OCI-LY1 (cell line): ENCODE measurements at regions not wholly inside any gene's neighbourhood (a gene's known extent, or its start where the extent isn't known, plus 50 kb on each side); places are given as distances from the start of the nearest gene placed in this dataset.

ENCODE experiments used
- H2AFZ ChIP-seq: fragments of 200-600 bp; sonication (generic), shearing (Covaris generic); 2 replicates; pipeline ENCODE4 v1.6.0; 2014; ENCODE audit warnings: antibody characterized with exemption, mild to moderate bottlenecking, low read length
- H3F3A ChIP-seq: fragments of 200-600 bp; sonication (generic), shearing (Covaris generic); 2 replicates; pipeline ENCODE4 v1.6.0; 2014; ENCODE audit warnings: mild to moderate bottlenecking, antibody characterized with exemption, low read length, moderate library complexity; ENCODE audit not compliant: insufficient read depth
- H3K27ac ChIP-seq: fragments of 200-600 bp; sonication (generic); 2 replicates; pipeline ENCODE4 v1.5.1; 2014; ENCODE audit warnings: low read length, mixed run types, mild to moderate bottlenecking, low read depth; ENCODE audit not compliant: poor library complexity, severe bottlenecking
- H3K27me3 ChIP-seq: fragments of 200-600 bp; sonication (generic); 2 replicates; pipeline ENCODE4 v1.6.0; 2014; ENCODE audit warnings: antibody characterized with exemption, mild to moderate bottlenecking, low read length, moderate library complexity; ENCODE audit not compliant: insufficient read depth
- H3K36me3 ChIP-seq: fragments of 200-600 bp; sonication (generic); 2 replicates; pipeline ENCODE4 v1.6.1; 2014; ENCODE audit warnings: mild to moderate bottlenecking, antibody characterized with exemption, low read length, moderate library complexity, mixed read lengths; ENCODE audit not compliant: insufficient read depth
- H3K4me1 ChIP-seq: fragments of 200-600 bp; sonication (generic); 2 replicates; pipeline ENCODE4 v1.5.1; 2014; ENCODE audit warnings: mild to moderate bottlenecking, low read length, moderate library complexity; ENCODE audit not compliant: insufficient read depth, severe bottlenecking
- H3K4me2 ChIP-seq: fragments of 200-600 bp; sonication (generic), shearing (Covaris generic); 2 replicates; pipeline ENCODE4 v1.6.1; 2014; ENCODE audit warnings: low read length
- H3K4me3 ChIP-seq: fragments of 200-600 bp; sonication (generic); 2 replicates; pipeline ENCODE4 v1.5.1; 2014; ENCODE audit warnings: low read length, low read depth, mild to moderate bottlenecking, mixed read lengths; ENCODE audit not compliant: poor library complexity, severe bottlenecking
- H3K79me2 ChIP-seq: fragments of 200-600 bp; shearing (Covaris generic); 2 replicates; pipeline ENCODE4 v1.6.1; 2016; ENCODE audit warnings: mixed run types, low read length, mixed read lengths; ENCODE audit not compliant: insufficient read depth
- H3K9ac ChIP-seq: fragments of 200-600 bp; sonication (generic), shearing (Covaris generic); 2 replicates; pipeline ENCODE4 v1.6.1; 2014; ENCODE audit warnings: mild to moderate bottlenecking, low read length, mixed read lengths
- H3K9me2 ChIP-seq: fragments of 200-600 bp; sonication (generic), shearing (Covaris generic); 2 replicates; pipeline ENCODE4 v1.6.1; 2014; ENCODE audit warnings: low read depth, mild to moderate bottlenecking, low read length, mixed read lengths
- H3K9me3 ChIP-seq: fragments of 200-600 bp; shearing (Covaris generic); 2 replicates; pipeline ENCODE4 v1.6.1; 2014; ENCODE audit warnings: low read length, mixed read lengths
- H4K20me1 ChIP-seq: fragments of 200-600 bp; sonication (generic), shearing (Covaris generic); 2 replicates; pipeline ENCODE4 v1.6.0; 2016; ENCODE audit warnings: mild to moderate bottlenecking, low read length; ENCODE audit not compliant: insufficient read depth
- EZH2 ChIP-seq: fragments of 200-600 bp; sonication (generic), shearing (Covaris generic); IDR thresholded peaks from 2 replicates; pipeline ENCODE4 v1.8.0; 2017; ENCODE audit warnings: borderline replicate concordance, mixed run types, mild to moderate bottlenecking, antibody characterized with exemption, low read length, moderate library complexity, mixed read lengths
- TF ChIP-seq, protein P1 (sequence below): fragments of 200-600 bp; sonication (generic), shearing (Covaris generic); IDR thresholded peaks from 2 replicates; pipeline ENCODE4 v1.5.1; 2017; ENCODE audit warnings: mild to moderate bottlenecking, antibody characterized with exemption, low read length, moderate library complexity, mixed read lengths

DNA sequence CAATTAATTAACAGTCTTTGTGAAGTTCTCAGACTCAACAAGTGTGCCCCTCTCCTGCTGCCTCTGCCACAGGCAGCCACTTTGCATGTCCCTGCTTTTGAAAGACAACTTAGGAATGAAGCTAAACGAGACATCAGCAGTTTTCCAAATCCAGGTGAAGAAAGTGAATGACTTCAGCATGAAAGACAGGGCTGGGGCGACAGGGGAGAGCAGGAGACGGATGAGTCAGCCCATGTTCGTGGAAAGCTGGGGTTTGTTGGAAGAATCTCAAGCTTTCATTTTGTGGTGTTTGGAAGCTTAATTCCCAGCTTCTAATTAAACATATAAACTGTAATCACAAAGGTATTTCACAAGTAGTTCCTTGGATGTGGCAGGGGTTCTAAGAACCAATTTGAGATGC, 207.8 kb upstream of the MAP3K1 start:
- Histone ChIP-seq H3K4me2 (no peak overlapping the region), H3K4me1 (peaks cover 18% of the 10 kb centered on the region), H3K4me3 (no peak overlapping the region), H2AFZ (no peak overlapping the region), H3K36me3 (no peaks in the 10 kb centered on the region), H3K27ac (no peak overlapping the region), H3K9me2 (no peaks in the 10 kb centered on the region), H4K20me1 (no peaks in the 10 kb centered on the region), H3K9ac (no peak overlapping the region), H3K27me3 (no peaks in the 10 kb centered on the region), H3K9me3 (peaks cover 10% of the 10 kb centered on the region), H3F3A (no peaks in the 10 kb centered on the region), H3K79me2 (no peaks in the 10 kb centered on the region)
- TF ChIP-seq EZH2 = no peak
- TF ChIP-seq, protein P1, sequence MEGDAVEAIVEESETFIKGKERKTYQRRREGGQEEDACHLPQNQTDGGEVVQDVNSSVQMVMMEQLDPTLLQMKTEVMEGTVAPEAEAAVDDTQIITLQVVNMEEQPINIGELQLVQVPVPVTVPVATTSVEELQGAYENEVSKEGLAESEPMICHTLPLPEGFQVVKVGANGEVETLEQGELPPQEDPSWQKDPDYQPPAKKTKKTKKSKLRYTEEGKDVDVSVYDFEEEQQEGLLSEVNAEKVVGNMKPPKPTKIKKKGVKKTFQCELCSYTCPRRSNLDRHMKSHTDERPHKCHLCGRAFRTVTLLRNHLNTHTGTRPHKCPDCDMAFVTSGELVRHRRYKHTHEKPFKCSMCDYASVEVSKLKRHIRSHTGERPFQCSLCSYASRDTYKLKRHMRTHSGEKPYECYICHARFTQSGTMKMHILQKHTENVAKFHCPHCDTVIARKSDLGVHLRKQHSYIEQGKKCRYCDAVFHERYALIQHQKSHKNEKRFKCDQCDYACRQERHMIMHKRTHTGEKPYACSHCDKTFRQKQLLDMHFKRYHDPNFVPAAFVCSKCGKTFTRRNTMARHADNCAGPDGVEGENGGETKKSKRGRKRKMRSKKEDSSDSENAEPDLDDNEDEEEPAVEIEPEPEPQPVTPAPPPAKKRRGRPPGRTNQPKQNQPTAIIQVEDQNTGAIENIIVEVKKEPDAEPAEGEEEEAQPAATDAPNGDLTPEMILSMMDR = no peak

DNA sequence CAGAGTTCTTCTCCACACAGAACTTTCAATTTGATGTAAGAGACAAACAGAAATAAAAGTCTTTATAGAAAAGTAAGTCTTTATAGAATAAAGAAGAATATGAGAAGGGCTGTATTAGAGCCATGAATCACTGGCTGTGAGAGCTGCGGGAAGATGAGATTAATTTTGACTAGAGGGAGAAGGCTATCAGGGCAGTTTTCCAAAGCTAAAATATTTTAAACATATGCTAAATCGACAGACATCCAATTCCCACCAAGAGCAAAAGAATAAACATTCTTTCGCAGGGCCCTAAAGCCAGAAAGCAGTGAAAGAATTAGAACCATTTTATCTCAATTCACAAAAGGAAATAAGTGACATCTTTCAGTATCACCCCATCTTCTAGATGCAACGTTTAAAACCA, 208.3 kb upstream of the MAP3K1 start:
- Histone ChIP-seq H3K27me3 (no peaks in the 10 kb centered on the region), H3K4me3 (no peak overlapping the region), H3K9ac (no peak overlapping the region), H3K9me2 (no peaks in the 10 kb centered on the region), H3F3A (no peaks in the 10 kb centered on the region), H3K27ac (no peak overlapping the region), H3K4me2 (no peak overlapping the region), H3K9me3 (peaks cover 10% of the 10 kb centered on the region), H3K79me2 (no peaks in the 10 kb centered on the region), H4K20me1 (no peaks in the 10 kb centered on the region), H3K4me1 (peaks cover 18% of the 10 kb centered on the region), H2AFZ (no peak overlapping the region), H3K36me3 (no peaks in the 10 kb centered on the region)
- TF ChIP-seq, protein P1 = no peak

DNA sequence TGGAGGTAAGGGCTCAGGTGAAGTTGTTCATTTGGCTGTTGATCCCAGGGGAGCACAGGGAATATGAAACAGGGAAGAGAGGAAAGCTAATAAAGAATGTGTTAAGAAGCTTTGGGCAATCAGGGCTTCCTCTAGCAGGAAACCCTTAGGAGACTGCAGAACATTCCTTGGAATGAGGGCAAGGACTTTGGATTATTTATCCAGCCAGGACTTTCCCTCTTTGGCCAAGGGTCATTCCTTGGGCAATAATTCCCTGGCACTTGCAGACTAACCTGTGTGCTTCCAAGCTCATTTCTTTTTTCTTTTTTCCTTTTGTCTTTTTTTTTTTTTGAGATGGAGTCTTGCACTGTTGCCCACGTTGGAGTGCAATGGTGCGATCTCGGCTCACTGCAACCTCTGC, 209.2 kb upstream of the MAP3K1 start:
- no peaks in the 10 kb centered on the region for H3F3A ChIP-seq
- no peaks in the 10 kb centered on the region for H3K79me2 ChIP-seq
- no peak for TF ChIP-seq EZH2
- TF ChIP-seq, protein P1 = no peak
- no peak overlapping the region for H3K9ac ChIP-seq
- H3K36me3 ChIP-seq = no peaks in the 10 kb centered on the region
- H3K9me3 ChIP-seq = peaks cover 3% of the 10 kb centered on the region
- no peak overlapping the region for H2AFZ ChIP-seq
- no peak overlapping the region for H3K27ac ChIP-seq
- peaks cover 18% of the 10 kb centered on the region for H3K4me1 ChIP-seq
- H3K27me3 ChIP-seq = no peaks in the 10 kb centered on the region
- H4K20me1 ChIP-seq = no peaks in the 10 kb centered on the region
- no peak overlapping the region for H3K4me2 ChIP-seq
- no peaks in the 10 kb centered on the region for H3K9me2 ChIP-seq
- H3K4me3 ChIP-seq = no peak overlapping the region
